ENCODE measurements at regions not wholly inside any gene's neighbourhood (a gene's known extent, or its start where the extent isn't known, plus 50 kb on each side); places are given as distances from the start of the nearest gene placed in this dataset.
A peak's percentile ranks its signal among the peaks of the same experiment; 100 is the strongest.

DNA sequence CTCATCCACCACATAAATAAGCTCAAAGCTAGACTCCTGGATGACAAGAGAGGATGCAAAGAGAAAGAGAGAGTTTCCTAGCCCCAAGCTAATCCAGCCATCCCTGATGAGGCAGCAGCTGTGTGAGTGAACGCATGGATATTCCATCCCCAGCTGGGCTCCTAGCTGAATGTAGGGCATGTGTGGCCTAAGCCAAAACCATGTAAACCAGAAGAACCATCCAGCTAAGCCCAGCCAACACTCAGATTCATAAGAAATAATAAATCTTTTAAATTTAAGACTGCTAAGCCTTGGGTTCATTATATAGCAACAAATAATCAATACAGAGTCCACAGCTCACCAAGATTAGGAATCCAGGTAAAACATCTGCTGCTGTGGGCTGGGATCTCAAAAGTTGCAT, 94.3 kb downstream of the TNFAIP2 start:
- no peak for TF ChIP-seq POLR2A (IDR thresholded peaks at IDR 0.05; ENCODE audit: low read length)
- TF ChIP-seq GATA1 (IDR thresholded peaks at IDR 0.05; ENCODE audit: low read depth, low read length) = no peak
- DNase-seq = no peak

DNA sequence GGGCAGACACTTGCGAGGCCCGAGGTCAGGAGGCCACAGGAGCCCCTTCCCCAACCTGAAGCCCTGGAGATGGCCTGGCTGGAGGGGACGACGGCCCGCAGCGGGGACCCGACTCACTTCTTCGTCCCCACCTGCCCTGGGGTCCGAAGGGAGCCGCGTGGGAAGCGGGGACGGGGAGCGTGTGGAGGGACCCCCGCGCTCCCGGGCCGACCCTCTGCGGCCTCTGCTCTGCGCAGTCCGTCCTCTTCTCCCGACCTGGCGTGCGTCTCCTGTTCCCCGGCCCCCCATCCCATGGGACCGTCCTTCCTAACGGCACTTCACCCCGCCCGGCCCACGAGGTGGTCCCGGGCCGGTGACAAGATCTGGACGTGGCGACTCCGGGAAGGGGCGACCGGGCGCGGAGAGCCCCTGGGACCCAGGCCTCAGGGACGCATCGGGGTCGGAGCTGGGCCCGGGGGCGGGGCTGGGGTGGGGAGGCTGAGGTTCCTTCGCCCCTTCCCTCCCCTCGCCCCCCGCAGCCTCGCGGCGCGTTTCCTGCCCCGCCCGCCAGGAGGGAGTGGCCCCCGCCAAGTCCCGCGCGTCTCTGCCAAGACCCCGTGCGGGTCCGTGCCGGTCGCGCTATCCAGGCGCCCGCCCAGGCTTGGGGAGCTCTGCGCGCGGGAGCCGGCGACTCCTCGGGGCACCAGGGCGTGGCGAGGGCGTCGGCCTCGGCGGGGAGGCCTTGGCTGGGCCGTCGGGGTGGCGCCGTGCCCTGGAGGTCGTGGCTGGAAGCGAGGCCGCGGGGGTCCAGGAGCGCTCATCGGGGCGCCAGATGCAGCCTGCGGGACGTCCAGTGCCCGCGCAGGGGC, 97.1 kb downstream of the TNFAIP2 start:
- peak in 1 of 2 experiments; percentile 8 for DNase-seq
- TF ChIP-seq GATA1 (IDR thresholded peaks at IDR 0.05; ENCODE audit: low read depth, low read length) (no peak), POLR2A (IDR thresholded peaks at IDR 0.05; ENCODE audit: low read length) (no peak)

- DNase-seq = no peak
- no peak for TF ChIP-seq POLR2A (IDR thresholded peaks at IDR 0.05; ENCODE audit: low read length)
- no peak for TF ChIP-seq GATA1 (IDR thresholded peaks at IDR 0.05; ENCODE audit: low read depth, low read length)
Observed at GRCh38 chr14:103220982-103221641, 97.9 kb downstream of the TNFAIP2 start.

DNA sequence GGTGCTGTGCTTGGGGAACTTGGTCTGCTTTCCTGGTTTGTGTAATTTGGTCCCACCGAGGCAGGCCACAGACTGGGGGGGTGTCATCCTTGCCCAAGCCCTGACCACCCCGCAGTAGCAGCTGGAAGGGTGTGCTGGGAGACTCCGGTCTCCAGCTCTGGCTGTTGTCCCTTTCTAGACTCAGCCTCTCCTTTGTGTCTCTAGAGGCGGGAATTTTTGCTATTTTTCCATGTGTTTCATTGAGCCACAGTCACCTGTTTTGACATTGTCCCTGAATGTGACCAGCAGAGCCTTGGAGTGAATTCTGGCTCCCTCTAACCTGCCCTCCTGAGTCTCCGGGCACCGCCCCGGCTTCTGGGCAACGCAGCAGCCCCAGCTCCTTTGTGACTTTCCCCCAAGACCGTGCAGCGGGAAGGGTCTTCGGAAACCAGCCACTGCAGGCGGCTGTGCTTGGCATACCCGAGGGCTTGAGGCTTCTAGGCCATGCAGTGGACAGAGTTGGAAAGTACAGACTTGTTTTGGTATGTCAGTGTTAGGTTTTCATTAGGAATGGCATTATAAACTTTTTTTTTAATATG, 98.6 kb downstream of the TNFAIP2 start:
- TF ChIP-seq POLR2A (IDR thresholded peaks at IDR 0.05; ENCODE audit: low read length) = no peak
- TF ChIP-seq GATA1 (IDR thresholded peaks at IDR 0.05; ENCODE audit: low read depth, low read length) = no peak
- no peak for DNase-seq

- TF ChIP-seq POLR2A (IDR thresholded peaks at IDR 0.05; ENCODE audit: low read length) = no peak
- no peak for TF ChIP-seq GATA1 (IDR thresholded peaks at IDR 0.05; ENCODE audit: low read depth, low read length)
- no peak for DNase-seq
Observed at GRCh38 chr14:103223818-103224352, 100.6 kb downstream of the TNFAIP2 start.

GRCh38 chr14:103225062-103225461, 101.8 kb downstream of the TNFAIP2 start:
- TF ChIP-seq POLR2A (IDR thresholded peaks at IDR 0.05; ENCODE audit: low read length) (no peak), GATA1 (IDR thresholded peaks at IDR 0.05; ENCODE audit: low read depth, low read length) (no peak)

GRCh38 chr14:103225476-103225875, 102.2 kb downstream of the TNFAIP2 start:
- TF ChIP-seq POLR2A (IDR thresholded peaks at IDR 0.05; ENCODE audit: low read length) (no peak), GATA1 (IDR thresholded peaks at IDR 0.05; ENCODE audit: low read depth, low read length) (no peak)

More at GRCh38 chr14:103225062-103225461, 101.8 kb downstream of the TNFAIP2 start:
- DNase-seq = no peak

GRCh38 chr14:103227094-103227768, 104.0 kb downstream of the TNFAIP2 start:
- TF ChIP-seq POLR2A (IDR thresholded peaks at IDR 0.05; ENCODE audit: low read length) = no peak
- no peak for TF ChIP-seq GATA1 (IDR thresholded peaks at IDR 0.05; ENCODE audit: low read depth, low read length)
- DNase-seq = no peak

More at GRCh38 chr14:103225476-103225875, 102.2 kb downstream of the TNFAIP2 start:
- DNase-seq = no peak

DNA sequence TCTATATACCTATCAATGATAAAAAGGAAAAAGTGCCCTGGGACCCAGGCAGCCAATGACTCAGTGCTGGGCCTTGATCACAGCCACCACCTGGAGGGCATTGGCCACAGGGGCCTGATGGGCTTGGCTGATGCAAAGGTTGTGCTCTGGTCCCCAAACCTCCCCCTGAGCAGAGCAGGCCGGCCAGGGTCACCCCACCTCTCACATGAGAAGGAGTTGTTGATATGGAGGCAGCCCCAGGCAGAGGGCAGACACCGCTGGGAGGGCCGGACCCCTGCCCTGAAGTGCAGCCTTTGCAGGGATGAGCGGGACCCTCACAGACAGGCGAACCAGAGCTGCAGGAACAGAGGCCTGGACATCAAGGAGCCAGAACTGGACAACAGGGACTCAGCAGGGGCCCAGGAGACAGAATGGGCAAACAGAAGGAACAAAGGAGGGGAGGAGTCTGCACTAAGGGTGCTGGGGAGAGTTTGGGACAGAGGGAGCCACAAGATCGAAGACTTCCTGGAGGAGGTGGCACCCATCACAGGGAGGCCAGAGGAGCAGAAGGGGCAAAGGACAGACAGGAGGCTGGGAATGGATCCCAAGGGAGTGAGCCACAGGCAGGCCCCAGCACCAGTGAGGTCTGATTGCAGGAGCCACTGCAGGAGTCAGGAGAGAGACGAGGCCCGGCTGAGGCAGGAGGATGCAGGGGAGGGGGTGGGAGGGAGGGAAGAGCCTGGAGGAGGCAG, 105.0 kb downstream of the TNFAIP2 start:
- TF ChIP-seq GATA1 (IDR thresholded peaks at IDR 0.05; ENCODE audit: low read depth, low read length) = no peak
- no peak for TF ChIP-seq POLR2A (IDR thresholded peaks at IDR 0.05; ENCODE audit: low read length)
- no peak for DNase-seq

- DNase-seq = no peak
- no peak for TF ChIP-seq GATA1 (IDR thresholded peaks at IDR 0.05; ENCODE audit: low read depth, low read length)
Observed at GRCh38 chr14:103228866-103229265, 105.2 kb upstream of the EIF5 start.

GRCh38 chr14:103230021-103230420, 104.0 kb upstream of the EIF5 start:
- no peak for TF ChIP-seq POLR2A (IDR thresholded peaks at IDR 0.05; ENCODE audit: low read length)
- no peak for TF ChIP-seq GATA1 (IDR thresholded peaks at IDR 0.05; ENCODE audit: low read depth, low read length)
- no peak for DNase-seq

- no peak for TF ChIP-seq GATA1 (IDR thresholded peaks at IDR 0.05; ENCODE audit: low read depth, low read length)
- no peak for TF ChIP-seq POLR2A (IDR thresholded peaks at IDR 0.05; ENCODE audit: low read length)
- no peak for DNase-seq
Observed at GRCh38 chr14:103230658-103231334, 103.2 kb upstream of the EIF5 start.

Measured in erythroblast (primary cell).